ENCODE measurements at regions not wholly inside any gene's neighbourhood (a gene's known extent, or its start where the extent isn't known, plus 50 kb on each side); places are given as distances from the start of the nearest gene placed in this dataset.

GRCh38 chr1:204746838-204747442 lies 61.4 kb upstream of the LRRN2 start:
- peak; percentile 59 to 86 (median 70) for TF ChIP-seq CTCF (IDR thresholded peaks at IDR 0.05)
- no peak for TF ChIP-seq POLR2A (IDR thresholded peaks at IDR 0.05)

Data from uterus (tissue), 2 donors.